Mesenchymal stem cell (in vitro differentiated cells and primary cell): ENCODE measurements at regions not wholly inside any gene's neighbourhood (a gene's known extent, or its start where the extent isn't known, plus 50 kb on each side); places are given as distances from the start of the nearest gene placed in this dataset.

Source experiments
- DNase-seq: peaks from one replicate; pipeline ENCODE4 v3.0.0-alpha.2; 2013
- H2AFZ ChIP-seq: one replicate; pipeline ENCODE4 v1.6.1; 2013; ENCODE audit warnings: low read depth, mild to moderate bottlenecking, control low read depth, inconsistent platforms, low read length, moderate library complexity
- H2AK5ac ChIP-seq: 2 replicates; pipeline ENCODE4 v1.6.1; 2013; ENCODE audit warnings: low read length, moderate library complexity, mild to moderate bottlenecking, inconsistent platforms; ENCODE audit not compliant: severe bottlenecking
- H2BK120ac ChIP-seq: one replicate; pipeline ENCODE4 v1.6.1; 2013; ENCODE audit warnings: low read depth, mild to moderate bottlenecking, inconsistent platforms, low read length, moderate library complexity
- H2BK12ac ChIP-seq, 2 experiments: one replicate each; pipeline ENCODE4 v1.6.1; 2013; ENCODE audit warnings: inconsistent platforms in 2 of 2, low read length in 2 of 2, mild to moderate bottlenecking in 2 of 2, moderate library complexity in 2 of 2, control low read depth in 1 of 2
- H2BK15ac ChIP-seq: one replicate; pipeline ENCODE4 v1.6.1; 2013; ENCODE audit warnings: mild to moderate bottlenecking, low read depth, inconsistent platforms; ENCODE audit not compliant: poor library complexity, severe bottlenecking
- H2BK5ac ChIP-seq: 2 replicates; pipeline ENCODE4 v1.6.1; 2013; ENCODE audit warnings: low read depth, mild to moderate bottlenecking, low read length, control low read depth, inconsistent platforms; ENCODE audit not compliant: poor library complexity, severe bottlenecking
- H3K14ac ChIP-seq, 2 experiments: one replicate each; pipeline ENCODE4 v1.6.1; 2013; ENCODE audit warnings: inconsistent platforms in 2 of 2, low read length in 2 of 2, control low read depth in 1 of 2, mild to moderate bottlenecking in 1 of 2, moderate library complexity in 1 of 2
- H3K18ac ChIP-seq, 2 experiments: one replicate each; pipeline ENCODE4 v1.6.1; 2013; ENCODE audit warnings: inconsistent platforms in 2 of 2, low read length in 2 of 2, control low read depth in 1 of 2, low read depth in 1 of 2, mild to moderate bottlenecking in 1 of 2
- H3K23ac ChIP-seq, 2 experiments: one replicate each; pipeline ENCODE4 v1.6.1; 2013; ENCODE audit warnings: inconsistent platforms in 2 of 2, low read length in 2 of 2, mild to moderate bottlenecking in 2 of 2, moderate library complexity in 2 of 2, control low read depth in 1 of 2
- H3K27ac ChIP-seq: 2 replicates; pipeline ENCODE4 v1.5.1; 2013; ENCODE audit warnings: mild to moderate bottlenecking, moderate library complexity, low read length, control low read depth, inconsistent platforms; ENCODE audit not compliant: poor library complexity, severe bottlenecking
- H3K27me3 ChIP-seq, 2 experiments: 2 replicates each; pipeline versions ENCODE4 v1.6.1 to v1.7.0; 2013; ENCODE audit warnings: low read length in 2 of 2, mild to moderate bottlenecking in 2 of 2, moderate library complexity in 2 of 2, control low read depth in 1 of 2, inconsistent platforms in 1 of 2; ENCODE audit not compliant: control insufficient read depth in 1 of 2, insufficient read depth in 1 of 2
- H3K36me3 ChIP-seq, 2 experiments: 2 replicates each; pipeline versions ENCODE4 v1.6.1 to v1.7.0; 2013; ENCODE audit warnings: low read length in 2 of 2, control low read depth in 1 of 2, inconsistent platforms in 1 of 2, low read depth in 1 of 2, mild to moderate bottlenecking in 1 of 2; ENCODE audit not compliant: insufficient read depth in 2 of 2, control insufficient read depth in 1 of 2
- H3K4ac ChIP-seq, 2 experiments: one replicate each; pipeline ENCODE4 v1.6.1; 2013; ENCODE audit warnings: inconsistent platforms in 2 of 2, low read length in 2 of 2, mild to moderate bottlenecking in 2 of 2, moderate library complexity in 2 of 2, control low read depth in 1 of 2, low read depth in 1 of 2
- H3K4me1 ChIP-seq: 2 replicates; pipeline ENCODE4 v1.6.1; 2013; ENCODE audit warnings: low read depth, low read length, control low read depth; ENCODE audit not compliant: control insufficient read depth, insufficient read depth
- H3K4me2 ChIP-seq: 2 replicates; pipeline ENCODE4 v1.6.1; 2013; ENCODE audit warnings: low read length, mild to moderate bottlenecking, inconsistent platforms; ENCODE audit not compliant: poor library complexity, severe bottlenecking
- H3K4me3 ChIP-seq, 2 experiments: 2 replicates each; pipeline versions ENCODE4 v1.5.1 to v1.7.0; 2013; ENCODE audit warnings: low read length in 2 of 2, mild to moderate bottlenecking in 2 of 2, control low read depth in 1 of 2, low read depth in 1 of 2; ENCODE audit not compliant: insufficient read depth in 1 of 2
- H3K79me1 ChIP-seq: replicated peaks from 2 replicates; pipeline ENCODE4 v1.6.1; 2013; ENCODE audit warnings: mild to moderate bottlenecking, control low read depth, low read length, inconsistent platforms; ENCODE audit not compliant: poor library complexity, severe bottlenecking
- H3K9ac ChIP-seq: 2 replicates; pipeline ENCODE4 v1.7.0; 2013; ENCODE audit warnings: mild to moderate bottlenecking, low read length, moderate library complexity
- H3K9me3 ChIP-seq: 2 replicates; pipeline ENCODE4 v1.7.0; 2013; ENCODE audit warnings: mild to moderate bottlenecking, low read length; ENCODE audit not compliant: control insufficient read depth
- H4K8ac ChIP-seq: one replicate; pipeline ENCODE4 v1.6.1; 2013; ENCODE audit warnings: inconsistent platforms, mild to moderate bottlenecking, low read length, moderate library complexity
- H4K91ac ChIP-seq: one replicate; pipeline ENCODE4 v1.6.1; 2013; ENCODE audit warnings: mild to moderate bottlenecking, low read length, inconsistent platforms
- WGBS: methylation state at CpG from one replicate; pipeline ENCODE4 v1.1.7; 2013; ENCODE audit warnings: mixed read lengths; 5-methylcytosine and 5-hydroxymethylcytosine counted together

- Histone ChIP-seq H2AFZ (no peak overlapping the region), H3K4ac (no peak overlapping the region), H2AK5ac (no peak overlapping the region), H3K27me3 (peaks cover 0 to 11% of the 10 kb centered on the region in 2 experiments), H3K27ac (no peak overlapping the region), H2BK5ac (no peak overlapping the region), H3K4me2 (no peak overlapping the region), H2BK12ac (no peak overlapping the region), H4K91ac (no peak overlapping the region), H3K23ac (no peak overlapping the region), H2BK15ac (no peak overlapping the region), H3K4me1 (no peaks in the 10 kb centered on the region), H3K79me1 (no peaks in the 10 kb centered on the region), H3K36me3 (no peaks in the 10 kb centered on the region), H3K4me3 (no peak overlapping the region), H2BK120ac (no peak overlapping the region), H3K14ac (no peak overlapping the region), H3K9me3 (no peaks in the 10 kb centered on the region), H3K9ac (no peak overlapping the region), H4K8ac (no peak overlapping the region), H3K18ac (no peak overlapping the region)
- 87% methylated on average over 23 of the region's 37 CpGs for WGBS
- no peak for DNase-seq
Observed at GRCh38 chr22:48902001-48902869, 925.4 kb downstream of the BRD1 start.

GRCh38 chr22:48901324-48901723, 926.3 kb downstream of the BRD1 start:
- Histone ChIP-seq H3K4ac (no peak overlapping the region), H2AK5ac (no peak overlapping the region), H3K27me3 (peaks cover 0 to 2% of the 10 kb centered on the region in 2 experiments), H3K14ac (no peak overlapping the region), H3K4me2 (no peak overlapping the region), H2AFZ (no peak overlapping the region), H3K4me3 (no peak overlapping the region), H2BK15ac (no peak overlapping the region), H3K18ac (no peak overlapping the region), H3K4me1 (no peaks in the 10 kb centered on the region), H4K91ac (no peak overlapping the region), H3K27ac (no peak overlapping the region), H3K23ac (no peak overlapping the region), H3K79me1 (no peaks in the 10 kb centered on the region), H3K9me3 (no peaks in the 10 kb centered on the region), H4K8ac (no peak overlapping the region), H2BK5ac (no peak overlapping the region), H3K9ac (no peak overlapping the region), H2BK120ac (no peak overlapping the region), H3K36me3 (no peaks in the 10 kb centered on the region), H2BK12ac (no peak overlapping the region)
- WGBS, result 74% methylated on average over 8 of the region's 12 CpGs
- no peak for DNase-seq

- no peak for DNase-seq
- Histone ChIP-seq H3K4ac (no peak overlapping the region), H2BK5ac (no peak overlapping the region), H3K27me3 (no peaks in the 10 kb centered on the region), H2BK120ac (no peak overlapping the region), H2BK12ac (no peak overlapping the region), H2AK5ac (no peak overlapping the region), H4K91ac (no peak overlapping the region), H3K36me3 (no peaks in the 10 kb centered on the region), H3K79me1 (no peaks in the 10 kb centered on the region), H2BK15ac (no peak overlapping the region), H3K4me1 (no peaks in the 10 kb centered on the region), H3K4me3 (no peak overlapping the region), H3K9me3 (no peaks in the 10 kb centered on the region), H3K14ac (no peak overlapping the region), H3K27ac (no peak overlapping the region), H3K4me2 (no peak overlapping the region), H2AFZ (no peak overlapping the region), H3K18ac (no peak overlapping the region), H4K8ac (no peak overlapping the region), H3K23ac (no peak overlapping the region), H3K9ac (no peak overlapping the region)
- WGBS, result 85% methylated on average over 8 of the region's 9 CpGs
Observed at GRCh38 chr22:48900626-48901025, 927.0 kb downstream of the BRD1 start.

- no peak overlapping the region for H2BK12ac ChIP-seq
- H3K9ac ChIP-seq, result no peak overlapping the region
- no peak overlapping the region for H2BK5ac ChIP-seq
- no peak overlapping the region for H2BK120ac ChIP-seq
- no peak overlapping the region for H3K4ac ChIP-seq
- H3K4me1 ChIP-seq, result no peaks in the 10 kb centered on the region
- H3K27ac ChIP-seq, result no peak overlapping the region
- no peak overlapping the region for H4K91ac ChIP-seq
- H3K18ac ChIP-seq, result no peak overlapping the region
- no peak overlapping the region for H2AFZ ChIP-seq
- H3K9me3 ChIP-seq, result no peaks in the 10 kb centered on the region
- H3K4me2 ChIP-seq, result no peak overlapping the region
- no peak overlapping the region for H2AK5ac ChIP-seq
- H3K27me3 ChIP-seq, result no peaks in the 10 kb centered on the region
- no peak overlapping the region for H4K8ac ChIP-seq
- no peaks in the 10 kb centered on the region for H3K79me1 ChIP-seq
- no peak overlapping the region for H3K14ac ChIP-seq
- DNase-seq, result no peak
- no peak overlapping the region for H3K23ac ChIP-seq
- no peaks in the 10 kb centered on the region for H3K36me3 ChIP-seq
- no peak overlapping the region for H2BK15ac ChIP-seq
- H3K4me3 ChIP-seq, result no peak overlapping the region
- WGBS, result 44% methylated on average over 2 of the region's 2 CpGs
Observed at GRCh38 chr22:48900327-48900597, 927.4 kb downstream of the BRD1 start.
